OCI-LY1 (cell line): ENCODE measurements at regions not wholly inside any gene's neighbourhood (a gene's known extent, or its start where the extent isn't known, plus 50 kb on each side); places are given as distances from the start of the nearest gene placed in this dataset.

ENCODE experiments used
- H2AFZ ChIP-seq: fragments of 200-600 bp; sonication (generic), shearing (Covaris generic); 2 replicates; pipeline ENCODE4 v1.6.0; 2014; ENCODE audit warnings: antibody characterized with exemption, mild to moderate bottlenecking, low read length
- H3F3A ChIP-seq: fragments of 200-600 bp; sonication (generic), shearing (Covaris generic); 2 replicates; pipeline ENCODE4 v1.6.0; 2014; ENCODE audit warnings: mild to moderate bottlenecking, antibody characterized with exemption, low read length, moderate library complexity; ENCODE audit not compliant: insufficient read depth
- H3K27ac ChIP-seq: fragments of 200-600 bp; sonication (generic); 2 replicates; pipeline ENCODE4 v1.5.1; 2014; ENCODE audit warnings: low read length, mixed run types, mild to moderate bottlenecking, low read depth; ENCODE audit not compliant: poor library complexity, severe bottlenecking
- H3K27me3 ChIP-seq: fragments of 200-600 bp; sonication (generic); 2 replicates; pipeline ENCODE4 v1.6.0; 2014; ENCODE audit warnings: antibody characterized with exemption, mild to moderate bottlenecking, low read length, moderate library complexity; ENCODE audit not compliant: insufficient read depth
- H3K36me3 ChIP-seq: fragments of 200-600 bp; sonication (generic); 2 replicates; pipeline ENCODE4 v1.6.1; 2014; ENCODE audit warnings: mild to moderate bottlenecking, antibody characterized with exemption, low read length, moderate library complexity, mixed read lengths; ENCODE audit not compliant: insufficient read depth
- H3K4me1 ChIP-seq: fragments of 200-600 bp; sonication (generic); 2 replicates; pipeline ENCODE4 v1.5.1; 2014; ENCODE audit warnings: mild to moderate bottlenecking, low read length, moderate library complexity; ENCODE audit not compliant: insufficient read depth, severe bottlenecking
- H3K4me2 ChIP-seq: fragments of 200-600 bp; sonication (generic), shearing (Covaris generic); 2 replicates; pipeline ENCODE4 v1.6.1; 2014; ENCODE audit warnings: low read length
- H3K4me3 ChIP-seq: fragments of 200-600 bp; sonication (generic); 2 replicates; pipeline ENCODE4 v1.5.1; 2014; ENCODE audit warnings: low read length, low read depth, mild to moderate bottlenecking, mixed read lengths; ENCODE audit not compliant: poor library complexity, severe bottlenecking
- H3K79me2 ChIP-seq: fragments of 200-600 bp; shearing (Covaris generic); 2 replicates; pipeline ENCODE4 v1.6.1; 2016; ENCODE audit warnings: mixed run types, low read length, mixed read lengths; ENCODE audit not compliant: insufficient read depth
- H3K9ac ChIP-seq: fragments of 200-600 bp; sonication (generic), shearing (Covaris generic); 2 replicates; pipeline ENCODE4 v1.6.1; 2014; ENCODE audit warnings: mild to moderate bottlenecking, low read length, mixed read lengths
- H3K9me2 ChIP-seq: fragments of 200-600 bp; sonication (generic), shearing (Covaris generic); 2 replicates; pipeline ENCODE4 v1.6.1; 2014; ENCODE audit warnings: low read depth, mild to moderate bottlenecking, low read length, mixed read lengths
- H3K9me3 ChIP-seq: fragments of 200-600 bp; shearing (Covaris generic); 2 replicates; pipeline ENCODE4 v1.6.1; 2014; ENCODE audit warnings: low read length, mixed read lengths
- H4K20me1 ChIP-seq: fragments of 200-600 bp; sonication (generic), shearing (Covaris generic); 2 replicates; pipeline ENCODE4 v1.6.0; 2016; ENCODE audit warnings: mild to moderate bottlenecking, low read length; ENCODE audit not compliant: insufficient read depth
- EZH2 ChIP-seq: fragments of 200-600 bp; sonication (generic), shearing (Covaris generic); IDR thresholded peaks from 2 replicates; pipeline ENCODE4 v1.8.0; 2017; ENCODE audit warnings: borderline replicate concordance, mixed run types, mild to moderate bottlenecking, antibody characterized with exemption, low read length, moderate library complexity, mixed read lengths
- TF ChIP-seq, protein P1 (sequence below): fragments of 200-600 bp; sonication (generic), shearing (Covaris generic); IDR thresholded peaks from 2 replicates; pipeline ENCODE4 v1.5.1; 2017; ENCODE audit warnings: mild to moderate bottlenecking, antibody characterized with exemption, low read length, moderate library complexity, mixed read lengths

- Histone ChIP-seq H3K9me2 (no peaks in the 10 kb centered on the region), H3K27me3 (no peaks in the 10 kb centered on the region), H3K36me3 (no peaks in the 10 kb centered on the region), H3K9ac (no peak overlapping the region), H3F3A (no peaks in the 10 kb centered on the region), H3K9me3 (no peaks in the 10 kb centered on the region), H3K4me2 (no peak overlapping the region), H3K79me2 (no peaks in the 10 kb centered on the region), H3K4me3 (no peak overlapping the region), H3K4me1 (no peaks in the 10 kb centered on the region), H4K20me1 (no peaks in the 10 kb centered on the region), H3K27ac (no peak overlapping the region), H2AFZ (no peak overlapping the region)
- TF ChIP-seq EZH2: no peak
- TF ChIP-seq, protein P1, sequence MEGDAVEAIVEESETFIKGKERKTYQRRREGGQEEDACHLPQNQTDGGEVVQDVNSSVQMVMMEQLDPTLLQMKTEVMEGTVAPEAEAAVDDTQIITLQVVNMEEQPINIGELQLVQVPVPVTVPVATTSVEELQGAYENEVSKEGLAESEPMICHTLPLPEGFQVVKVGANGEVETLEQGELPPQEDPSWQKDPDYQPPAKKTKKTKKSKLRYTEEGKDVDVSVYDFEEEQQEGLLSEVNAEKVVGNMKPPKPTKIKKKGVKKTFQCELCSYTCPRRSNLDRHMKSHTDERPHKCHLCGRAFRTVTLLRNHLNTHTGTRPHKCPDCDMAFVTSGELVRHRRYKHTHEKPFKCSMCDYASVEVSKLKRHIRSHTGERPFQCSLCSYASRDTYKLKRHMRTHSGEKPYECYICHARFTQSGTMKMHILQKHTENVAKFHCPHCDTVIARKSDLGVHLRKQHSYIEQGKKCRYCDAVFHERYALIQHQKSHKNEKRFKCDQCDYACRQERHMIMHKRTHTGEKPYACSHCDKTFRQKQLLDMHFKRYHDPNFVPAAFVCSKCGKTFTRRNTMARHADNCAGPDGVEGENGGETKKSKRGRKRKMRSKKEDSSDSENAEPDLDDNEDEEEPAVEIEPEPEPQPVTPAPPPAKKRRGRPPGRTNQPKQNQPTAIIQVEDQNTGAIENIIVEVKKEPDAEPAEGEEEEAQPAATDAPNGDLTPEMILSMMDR: no peak
Observed at GRCh38 chr9:78577156-78577906, 280.4 kb downstream of the PSAT1 start.

DNA sequence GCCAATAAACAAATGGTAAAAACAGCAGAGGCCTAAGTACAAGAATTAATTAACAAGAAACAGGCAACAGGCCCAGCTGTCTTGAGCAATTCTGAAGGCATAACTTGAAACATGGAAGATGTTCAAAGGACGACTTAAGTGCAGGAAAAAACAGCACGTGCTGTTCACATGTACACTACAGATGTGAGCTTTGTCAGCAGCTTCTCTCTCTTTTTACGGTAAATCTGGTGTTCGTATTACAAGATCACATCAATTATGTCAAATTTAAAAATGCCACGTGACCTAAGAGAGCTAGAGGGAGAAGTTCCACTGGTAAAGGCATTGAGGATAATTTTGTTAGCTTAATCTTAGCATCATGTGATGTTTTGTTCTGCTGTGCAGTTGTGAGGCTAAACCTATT lies 281.1 kb downstream of the PSAT1 start:
- H3K27ac ChIP-seq: no peak overlapping the region
- no peak for TF ChIP-seq EZH2
- TF ChIP-seq, protein P1: no peak
- no peak overlapping the region for H3K9ac ChIP-seq
- no peaks in the 10 kb centered on the region for H4K20me1 ChIP-seq
- H3K4me3 ChIP-seq: no peak overlapping the region
- no peaks in the 10 kb centered on the region for H3K36me3 ChIP-seq
- no peaks in the 10 kb centered on the region for H3K9me3 ChIP-seq
- H3K4me2 ChIP-seq: no peak overlapping the region
- H3K4me1 ChIP-seq: no peaks in the 10 kb centered on the region
- no peak overlapping the region for H2AFZ ChIP-seq
- no peaks in the 10 kb centered on the region for H3K9me2 ChIP-seq
- H3K79me2 ChIP-seq: no peaks in the 10 kb centered on the region
- H3K27me3 ChIP-seq: no peaks in the 10 kb centered on the region
- H3F3A ChIP-seq: no peaks in the 10 kb centered on the region

- Histone ChIP-seq H3K4me1 (no peaks in the 10 kb centered on the region), H3K9me3 (no peaks in the 10 kb centered on the region), H3K4me3 (no peak overlapping the region), H3F3A (no peaks in the 10 kb centered on the region), H3K4me2 (no peak overlapping the region), H3K9ac (no peak overlapping the region), H3K9me2 (no peaks in the 10 kb centered on the region), H3K36me3 (no peaks in the 10 kb centered on the region), H4K20me1 (no peaks in the 10 kb centered on the region), H2AFZ (no peak overlapping the region), H3K27me3 (no peaks in the 10 kb centered on the region), H3K79me2 (no peaks in the 10 kb centered on the region), H3K27ac (no peak overlapping the region)
- TF ChIP-seq, protein P1: no peak
- no peak for TF ChIP-seq EZH2
Observed at GRCh38 chr9:78582821-78583220, 285.9 kb downstream of the PSAT1 start.
